Brain microvascular endothelial cell (primary cell): ENCODE measurements at regions not wholly inside any gene's neighbourhood (a gene's known extent, or its start where the extent isn't known, plus 50 kb on each side); places are given as distances from the start of the nearest gene placed in this dataset.
"Not testable (repeated sequence)": the region's sequence is repeated elsewhere in the genome, so short reads cannot be mapped to it uniquely, and the experiment has no call there.

Source experiments
- DNase-seq: peaks from one replicate; pipeline ENCODE4 v3.0.0-alpha.2; 2020
- H3K27ac ChIP-seq: fragments of 250-450 bp; sonication (Bioruptor Pico); 2 replicates; pipeline ENCODE4 v1.5.1; 2020; ENCODE audit warnings: mild to moderate bottlenecking, moderate library complexity
- H3K27me3 ChIP-seq: fragments of 250-450 bp; sonication (Bioruptor Pico); replicated peaks from 2 replicates; pipeline ENCODE4 v1.5.1; 2020; ENCODE audit warnings: mild to moderate bottlenecking
- H3K36me3 ChIP-seq: fragments of 250-450 bp; sonication (Bioruptor Pico); replicated peaks from 2 replicates; pipeline ENCODE4 v1.5.1; 2020; ENCODE audit warnings: mild to moderate bottlenecking
- H3K4me3 ChIP-seq: 2 replicates; pipeline ENCODE4 v1.5.1; 2011; ENCODE audit warnings: low read depth, mild to moderate bottlenecking, control low read depth, low read length, moderate library complexity
- in situ Hi-C: cut with HindIII; loops from 2 replicates; pipeline ENCODE4 v1.10.0; 2017; ENCODE audit warnings: low sequenced_read_pairs, low pct_ligation_motif_present
- TF ChIP-seq, protein P1 (sequence below): IDR thresholded peaks from 2 replicates; pipeline ENCODE4 v1.5.1; 2011; ENCODE audit warnings: low read depth, mild to moderate bottlenecking, moderate library complexity, low read length, control low read depth, inconsistent platforms; ENCODE audit errors: missing control alignments

DNA sequence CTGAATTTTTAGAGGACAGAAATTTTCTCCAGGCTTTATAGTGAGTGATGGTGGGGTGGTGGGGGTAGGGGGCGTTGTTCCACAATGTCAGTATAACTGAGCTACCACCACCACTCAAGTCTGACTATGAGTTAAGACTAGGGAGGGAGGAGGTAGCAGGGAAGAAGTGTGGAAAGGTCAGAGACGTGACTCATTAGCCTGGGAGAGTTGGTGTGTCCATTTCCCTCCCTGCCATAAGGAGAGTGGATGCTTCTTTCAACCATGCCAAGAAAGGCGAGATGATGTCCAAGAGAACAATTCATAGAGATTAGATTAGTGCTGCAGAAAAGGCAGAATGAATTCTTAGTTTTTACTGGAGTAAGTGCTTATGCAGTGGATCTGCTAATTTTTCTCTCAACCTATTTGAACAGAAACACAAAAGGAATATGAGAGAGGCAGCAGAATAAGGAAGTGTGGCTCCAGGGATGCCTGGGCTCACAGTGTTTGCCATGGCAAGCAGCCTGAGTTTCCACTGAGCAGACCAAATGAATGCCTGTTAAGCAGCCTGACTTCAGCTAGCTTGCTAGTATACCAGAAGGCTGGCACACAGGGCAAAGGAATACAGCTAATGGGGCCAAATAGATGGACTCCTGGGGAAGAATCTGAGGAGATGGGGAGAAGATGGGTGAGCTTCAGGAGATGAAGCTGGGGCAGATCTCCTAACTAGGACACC is 708.9 kb downstream of the NTRK3 start:
- Histone ChIP-seq H3K27me3 (no peaks in the 10 kb centered on the region), H3K27ac (no peak overlapping the region), H3K36me3 (no peaks in the 10 kb centered on the region), H3K4me3 (no peak overlapping the region)
- TF ChIP-seq, protein P1, sequence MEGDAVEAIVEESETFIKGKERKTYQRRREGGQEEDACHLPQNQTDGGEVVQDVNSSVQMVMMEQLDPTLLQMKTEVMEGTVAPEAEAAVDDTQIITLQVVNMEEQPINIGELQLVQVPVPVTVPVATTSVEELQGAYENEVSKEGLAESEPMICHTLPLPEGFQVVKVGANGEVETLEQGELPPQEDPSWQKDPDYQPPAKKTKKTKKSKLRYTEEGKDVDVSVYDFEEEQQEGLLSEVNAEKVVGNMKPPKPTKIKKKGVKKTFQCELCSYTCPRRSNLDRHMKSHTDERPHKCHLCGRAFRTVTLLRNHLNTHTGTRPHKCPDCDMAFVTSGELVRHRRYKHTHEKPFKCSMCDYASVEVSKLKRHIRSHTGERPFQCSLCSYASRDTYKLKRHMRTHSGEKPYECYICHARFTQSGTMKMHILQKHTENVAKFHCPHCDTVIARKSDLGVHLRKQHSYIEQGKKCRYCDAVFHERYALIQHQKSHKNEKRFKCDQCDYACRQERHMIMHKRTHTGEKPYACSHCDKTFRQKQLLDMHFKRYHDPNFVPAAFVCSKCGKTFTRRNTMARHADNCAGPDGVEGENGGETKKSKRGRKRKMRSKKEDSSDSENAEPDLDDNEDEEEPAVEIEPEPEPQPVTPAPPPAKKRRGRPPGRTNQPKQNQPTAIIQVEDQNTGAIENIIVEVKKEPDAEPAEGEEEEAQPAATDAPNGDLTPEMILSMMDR: no peak
- in situ Hi-C loops: no loop called here
- no peak for DNase-seq

DNA sequence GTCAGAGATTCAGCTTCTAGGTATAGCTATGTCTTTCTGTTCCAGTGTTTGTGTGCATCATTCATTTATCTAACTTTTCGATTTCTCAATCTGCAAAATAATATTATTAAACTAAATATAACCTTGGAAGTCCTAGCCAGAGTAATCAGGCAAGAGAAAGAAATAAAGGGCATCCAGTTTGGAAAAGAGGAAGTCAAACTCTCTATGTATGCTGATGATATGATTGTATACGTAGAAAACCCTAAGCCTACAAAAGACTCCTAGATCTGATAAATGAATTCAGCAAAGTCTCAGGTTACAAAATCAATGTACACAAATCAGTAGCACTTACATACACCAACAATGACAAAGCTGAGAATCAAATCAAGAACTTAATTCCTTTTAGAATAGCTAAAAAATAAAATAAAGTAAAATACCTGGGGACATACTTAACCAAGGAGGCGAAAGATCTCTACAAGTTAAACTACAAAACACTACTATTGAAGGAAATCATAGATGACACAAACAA is 718.2 kb downstream of the NTRK3 start:
- in situ Hi-C loops: no loop called here
- TF ChIP-seq, protein P1: no peak

DNA sequence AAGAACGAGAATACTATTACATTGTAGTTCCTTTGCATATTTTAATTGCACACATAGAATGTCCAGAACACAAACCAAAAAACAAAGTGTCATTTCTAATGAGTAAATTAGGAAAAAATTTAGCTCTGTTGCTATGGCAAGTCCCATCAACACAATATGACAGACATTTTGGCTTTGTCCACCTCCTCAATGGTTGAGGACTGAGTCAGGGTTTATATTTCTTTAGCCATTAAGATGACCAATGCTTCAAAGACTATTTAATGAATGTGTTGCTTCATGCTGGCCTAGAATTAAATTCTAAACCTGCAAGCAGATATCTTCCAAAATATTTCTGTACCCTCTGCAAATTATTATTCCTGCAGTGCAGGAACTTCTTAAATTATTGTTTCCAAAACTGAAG is 719.2 kb downstream of the NTRK3 start:
- no peak overlapping the region for H3K4me3 ChIP-seq
- H3K27me3 ChIP-seq: no peaks in the 10 kb centered on the region
- DNase-seq: no peak
- H3K36me3 ChIP-seq: no peaks in the 10 kb centered on the region
- no peak overlapping the region for H3K27ac ChIP-seq
- TF ChIP-seq, protein P1: no peak
- in situ Hi-C loops: no loop called here

More for the DNA sequence above, 718.2 kb downstream of the NTRK3 start:
- no peaks in the 10 kb centered on the region for H3K27me3 ChIP-seq
- DNase-seq: no peak
- no peak overlapping the region for H3K4me3 ChIP-seq
- H3K36me3 ChIP-seq: no peaks in the 10 kb centered on the region
- H3K27ac ChIP-seq: no peak overlapping the region

DNA sequence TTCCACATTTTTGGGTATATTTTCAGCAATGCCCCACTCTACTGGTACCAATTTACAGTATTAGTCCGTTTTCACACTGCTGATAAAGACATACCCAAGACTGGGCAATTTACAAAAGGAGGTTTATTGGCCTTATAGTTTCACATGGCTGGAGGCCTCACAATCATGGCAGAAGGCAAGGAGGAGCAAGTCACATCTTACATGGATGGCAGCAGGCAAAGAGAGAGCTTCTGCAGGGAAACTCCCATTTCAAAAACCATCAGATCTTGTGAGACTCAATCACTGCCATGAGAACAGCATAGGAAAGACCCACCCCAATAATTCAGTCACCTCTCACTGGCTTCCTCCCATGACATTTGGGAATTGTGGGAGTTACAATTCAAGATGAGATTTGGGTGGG is 722.9 kb downstream of the NTRK3 start:
- H3K27me3 ChIP-seq, H3K27ac ChIP-seq, H3K36me3 ChIP-seq, DNase-seq, in situ Hi-C loops, H3K4me3 ChIP-seq: not testable (repeated sequence)

DNA sequence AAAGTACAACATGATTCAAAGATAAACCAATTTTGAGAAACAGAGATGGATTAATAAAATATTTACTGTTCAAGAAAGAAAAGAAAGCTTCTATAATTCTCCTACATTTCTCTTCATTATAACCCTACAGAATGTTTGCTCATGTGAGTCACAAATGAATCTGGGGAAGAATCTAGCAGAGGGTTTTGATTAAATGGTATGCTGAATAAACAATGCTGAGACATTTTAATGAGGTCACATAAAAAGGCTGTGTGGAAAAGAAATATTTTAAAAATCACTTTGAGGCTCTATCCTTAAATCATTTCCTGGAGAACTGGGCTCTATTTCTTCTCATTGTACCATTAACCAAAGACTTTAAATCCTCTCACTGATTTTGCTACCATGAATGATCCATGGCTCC is 727.7 kb downstream of the NTRK3 start:
- Histone ChIP-seq H3K4me3 (no peak overlapping the region), H3K27ac (no peak overlapping the region), H3K27me3 (no peaks in the 10 kb centered on the region), H3K36me3 (no peaks in the 10 kb centered on the region)
- in situ Hi-C loops: no loop called here
- TF ChIP-seq, protein P1: no peak
- DNase-seq: no peak

DNA sequence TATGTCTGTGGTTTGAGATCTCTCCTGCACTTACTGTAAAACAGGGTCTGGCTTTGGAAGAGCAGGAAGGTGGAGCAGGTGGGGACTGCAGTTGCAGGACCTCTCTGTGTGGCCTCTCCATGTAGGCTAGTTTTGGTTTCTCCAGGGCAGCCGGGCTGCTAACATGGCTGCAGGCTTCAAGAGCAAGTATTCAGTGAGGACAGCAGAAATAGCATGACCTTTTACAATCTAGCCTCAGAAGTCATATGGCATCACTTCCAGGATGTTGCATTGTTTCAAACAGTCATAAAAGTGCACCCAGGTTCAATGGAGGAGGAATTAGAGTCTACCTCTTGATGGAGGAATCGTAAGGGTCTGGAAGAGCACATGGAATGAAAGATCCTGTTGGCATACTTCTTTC is 728.7 kb downstream of the NTRK3 start:
- in situ Hi-C loops: no loop called here
- H3K4me3 ChIP-seq: no peak overlapping the region
- TF ChIP-seq, protein P1: no peak
- no peaks in the 10 kb centered on the region for H3K36me3 ChIP-seq
- no peak overlapping the region for H3K27ac ChIP-seq
- no peaks in the 10 kb centered on the region for H3K27me3 ChIP-seq
- DNase-seq: no peak
